Keratinocyte (primary cell): ENCODE measurements at regions not wholly inside any gene's neighbourhood (a gene's known extent, or its start where the extent isn't known, plus 50 kb on each side); places are given as distances from the start of the nearest gene placed in this dataset.
"Not testable (repeated sequence)": the region's sequence is repeated elsewhere in the genome, so short reads cannot be mapped to it uniquely, and the experiment has no call there.

Source experiments
- CTCF ChIP-seq, 3 experiments: IDR thresholded peaks in 1 of 3; conservative IDR thresholded peaks in 1 of 3; optimal IDR thresholded peaks in 1 of 3; 2 replicates in 2 of 3; 3 replicates in 1 of 3; pipeline versions ENCODE3 to v1.5.1; 2011; ENCODE audit warnings: low read length in 3 of 3, mild to moderate bottlenecking in 3 of 3, moderate library complexity in 2 of 3, control low read depth in 1 of 3, inconsistent platforms in 1 of 3; ENCODE audit not compliant: insufficient read depth in 2 of 3; ENCODE audit errors: extremely low read depth in 1 of 3
- EZH2 ChIP-seq: IDR thresholded peaks from one replicate; pipeline ENCODE4 v1.6.1; 2012; ENCODE audit warnings: inconsistent platforms, mild to moderate bottlenecking, low read length, moderate library complexity

- TF ChIP-seq CTCF (optimal IDR thresholded peaks at IDR 0.05 in 1 of 3, IDR thresholded peaks at IDR 0.05 in 1 of 3, conservative IDR thresholded peaks at IDR 0.05 in 1 of 3; ENCODE audit: extremely low read depth in 1 of 3, insufficient read depth in 2 of 3, low read length in 3 of 3); EZH2: not testable (repeated sequence)
These were observed 90.4 kb upstream of the ZNF519 start for GRCh38 chr18:14222354-14223221.
